ENCODE measurements at regions not wholly inside any gene's neighbourhood (a gene's known extent, or its start where the extent isn't known, plus 50 kb on each side); places are given as distances from the start of the nearest gene placed in this dataset.
A peak's percentile ranks its signal among the peaks of the same experiment; 100 is the strongest.

GRCh38 chr3:30456264-30456663, 150.1 kb upstream of the TGFBR2 start:
- 87% methylated on average over 2 of the region's 2 CpGs for WGBS
- peaks cover 0 to 6% of the 10 kb centered on the region in 2 donors for H3K4me1 ChIP-seq (ENCODE audit: control insufficient read depth in 2 of 2, insufficient read depth in 2 of 2, low read length in 2 of 2)
- peak in 2 of 9 donors; percentile 10 to 32 for DNase-seq (ENCODE audit: low read depth in 6 of 9, low spot score in 9 of 9)
- no peaks in the 10 kb centered on the region for H3K36me3 ChIP-seq (ENCODE audit: control insufficient read depth in 2 of 2, insufficient read depth in 2 of 2, low read length in 1 of 2)
- no peak overlapping the region for H3K4me3 ChIP-seq (ENCODE audit: low read length in 2 of 2)
- peaks cover 0 to 4% of the 10 kb centered on the region in 2 donors for H3K9me3 ChIP-seq (ENCODE audit: control insufficient read depth in 2 of 2, insufficient read depth in 1 of 2, low read length in 1 of 2)
- H3K27ac ChIP-seq (ENCODE audit: low read depth in 1 of 2, low read length in 1 of 2), result peak overlapping the region in 1 of 2 donors; percentile 27
- no peaks in the 10 kb centered on the region for H3K27me3 ChIP-seq (ENCODE audit: control insufficient read depth in 2 of 2, insufficient read depth in 1 of 2, low read length in 1 of 2)

GRCh38 chr3:30457081-30457480, 149.3 kb upstream of the TGFBR2 start:
- H3K36me3 ChIP-seq (ENCODE audit: control insufficient read depth in 2 of 2, insufficient read depth in 2 of 2, low read length in 1 of 2), result no peaks in the 10 kb centered on the region
- H3K27ac ChIP-seq (ENCODE audit: low read depth in 1 of 2, low read length in 1 of 2), result no peak overlapping the region

DNA sequence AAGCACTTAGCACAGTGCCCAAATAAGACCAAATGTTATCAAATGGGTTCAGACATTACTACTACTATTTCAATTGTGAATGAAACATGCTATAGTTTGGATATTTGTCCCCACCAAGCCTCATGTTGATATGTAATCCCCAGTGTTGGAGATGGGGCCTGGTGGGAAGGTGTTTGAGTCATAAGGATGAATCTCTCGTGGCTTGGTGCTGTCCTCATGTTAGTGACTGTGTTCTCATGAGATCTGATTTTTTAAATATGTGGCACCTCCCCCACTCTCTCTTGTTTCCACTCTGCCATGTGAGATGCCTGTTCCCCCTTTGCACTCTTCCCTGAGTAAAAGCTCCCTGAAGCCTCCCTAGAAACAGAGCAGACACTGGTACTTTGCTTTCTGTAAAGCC, 148.7 kb upstream of the TGFBR2 start:
- no peaks in the 10 kb centered on the region for H3K36me3 ChIP-seq (ENCODE audit: control insufficient read depth in 2 of 2, insufficient read depth in 2 of 2, low read length in 1 of 2)
- no peaks in the 10 kb centered on the region for H3K27me3 ChIP-seq (ENCODE audit: control insufficient read depth in 2 of 2, insufficient read depth in 1 of 2, low read length in 1 of 2)
- peaks cover 0 to 4% of the 10 kb centered on the region in 2 donors for H3K9me3 ChIP-seq (ENCODE audit: control insufficient read depth in 2 of 2, insufficient read depth in 1 of 2, low read length in 1 of 2)
- no peak overlapping the region for H3K4me3 ChIP-seq (ENCODE audit: low read length in 2 of 2)
- DNase-seq (ENCODE audit: low read depth in 6 of 9, low spot score in 9 of 9), result no peak
- 89% methylated on average over 1 of the region's 1 CpG for WGBS
- H3K27ac ChIP-seq (ENCODE audit: low read depth in 1 of 2, low read length in 1 of 2), result no peak overlapping the region
- H3K4me1 ChIP-seq (ENCODE audit: control insufficient read depth in 2 of 2, insufficient read depth in 2 of 2, low read length in 2 of 2), result peaks cover 0 to 6% of the 10 kb centered on the region in 2 donors

More at GRCh38 chr3:30457081-30457480, 149.3 kb upstream of the TGFBR2 start:
- Histone ChIP-seq H3K27me3 (ENCODE audit: control insufficient read depth in 2 of 2, insufficient read depth in 1 of 2, low read length in 1 of 2) (no peaks in the 10 kb centered on the region), H3K9me3 (ENCODE audit: control insufficient read depth in 2 of 2, insufficient read depth in 1 of 2, low read length in 1 of 2) (peaks cover 0 to 4% of the 10 kb centered on the region in 2 donors), H3K4me3 (ENCODE audit: low read length in 2 of 2) (no peak overlapping the region), H3K4me1 (ENCODE audit: control insufficient read depth in 2 of 2, insufficient read depth in 2 of 2, low read length in 2 of 2) (peaks cover 0 to 6% of the 10 kb centered on the region in 2 donors)
- 97% methylated on average over 1 of the region's 1 CpG for WGBS
- DNase-seq (ENCODE audit: low read depth in 6 of 9, low spot score in 9 of 9), result no peak

- peak in 4 of 9 donors; percentile 17 to 56 (median 26) for DNase-seq (ENCODE audit: low read depth in 6 of 9, low spot score in 9 of 9)
- 94% methylated on average over 1 of the region's 1 CpG for WGBS
- H3K27me3 ChIP-seq (ENCODE audit: control insufficient read depth in 2 of 2, insufficient read depth in 1 of 2, low read length in 1 of 2), result no peaks in the 10 kb centered on the region
- peaks cover 0 to 4% of the 10 kb centered on the region in 2 donors for H3K9me3 ChIP-seq (ENCODE audit: control insufficient read depth in 2 of 2, insufficient read depth in 1 of 2, low read length in 1 of 2)
- no peaks in the 10 kb centered on the region for H3K36me3 ChIP-seq (ENCODE audit: control insufficient read depth in 2 of 2, insufficient read depth in 2 of 2, low read length in 1 of 2)
- no peak overlapping the region for H3K4me3 ChIP-seq (ENCODE audit: low read length in 2 of 2)
- no peak overlapping the region for H3K27ac ChIP-seq (ENCODE audit: low read depth in 1 of 2, low read length in 1 of 2)
- peaks cover 0 to 6% of the 10 kb centered on the region in 2 donors for H3K4me1 ChIP-seq (ENCODE audit: control insufficient read depth in 2 of 2, insufficient read depth in 2 of 2, low read length in 2 of 2)
Measured at GRCh38 chr3:30458376-30459171, 147.8 kb upstream of the TGFBR2 start.

GRCh38 chr3:30461311-30461710, 145.1 kb upstream of the TGFBR2 start:
- no peak for DNase-seq (ENCODE audit: low read depth in 6 of 9, low spot score in 9 of 9)
- Histone ChIP-seq H3K27ac (ENCODE audit: low read depth in 1 of 2, low read length in 1 of 2) (no peak overlapping the region), H3K4me3 (ENCODE audit: low read length in 2 of 2) (no peak overlapping the region), H3K36me3 (ENCODE audit: control insufficient read depth in 2 of 2, insufficient read depth in 2 of 2, low read length in 1 of 2) (no peaks in the 10 kb centered on the region), H3K4me1 (ENCODE audit: control insufficient read depth in 2 of 2, insufficient read depth in 2 of 2, low read length in 2 of 2) (peaks cover 0 to 6% of the 10 kb centered on the region in 2 donors), H3K9me3 (ENCODE audit: control insufficient read depth in 2 of 2, insufficient read depth in 1 of 2, low read length in 1 of 2) (peaks cover 0 to 4% of the 10 kb centered on the region in 2 donors), H3K27me3 (ENCODE audit: control insufficient read depth in 2 of 2, insufficient read depth in 1 of 2, low read length in 1 of 2) (no peaks in the 10 kb centered on the region)
- 95% methylated on average over 2 of the region's 2 CpGs for WGBS

- peaks cover 0 to 4% of the 10 kb centered on the region in 2 donors for H3K9me3 ChIP-seq (ENCODE audit: control insufficient read depth in 2 of 2, insufficient read depth in 1 of 2, low read length in 1 of 2)
- no peak overlapping the region for H3K27ac ChIP-seq (ENCODE audit: low read depth in 1 of 2, low read length in 1 of 2)
- H3K36me3 ChIP-seq (ENCODE audit: control insufficient read depth in 2 of 2, insufficient read depth in 2 of 2, low read length in 1 of 2), result no peaks in the 10 kb centered on the region
- peaks cover 0 to 6% of the 10 kb centered on the region in 2 donors for H3K4me1 ChIP-seq (ENCODE audit: control insufficient read depth in 2 of 2, insufficient read depth in 2 of 2, low read length in 2 of 2)
- no peak overlapping the region for H3K4me3 ChIP-seq (ENCODE audit: low read length in 2 of 2)
- DNase-seq (ENCODE audit: low read depth in 6 of 9, low spot score in 9 of 9), result no peak
- H3K27me3 ChIP-seq (ENCODE audit: control insufficient read depth in 2 of 2, insufficient read depth in 1 of 2, low read length in 1 of 2), result no peaks in the 10 kb centered on the region
- WGBS, result 96% methylated on average over 2 of the region's 2 CpGs
Measured at GRCh38 chr3:30462721-30463470, 143.5 kb upstream of the TGFBR2 start.

GRCh38 chr3:30464381-30464780, 142.0 kb upstream of the TGFBR2 start:
- H3K27ac ChIP-seq (ENCODE audit: low read depth in 1 of 2, low read length in 1 of 2), result no peak overlapping the region
- H3K36me3 ChIP-seq (ENCODE audit: control insufficient read depth in 2 of 2, insufficient read depth in 2 of 2, low read length in 1 of 2), result no peaks in the 10 kb centered on the region
- no peaks in the 10 kb centered on the region for H3K9me3 ChIP-seq (ENCODE audit: control insufficient read depth in 2 of 2, insufficient read depth in 1 of 2, low read length in 1 of 2)
- no peaks in the 10 kb centered on the region for H3K27me3 ChIP-seq (ENCODE audit: control insufficient read depth in 2 of 2, insufficient read depth in 1 of 2, low read length in 1 of 2)
- no peaks in the 10 kb centered on the region for H3K4me1 ChIP-seq (ENCODE audit: control insufficient read depth in 2 of 2, insufficient read depth in 2 of 2, low read length in 2 of 2)
- no peak overlapping the region for H3K4me3 ChIP-seq (ENCODE audit: low read length in 2 of 2)
- DNase-seq (ENCODE audit: low read depth in 6 of 9, low spot score in 9 of 9), result no peak

GRCh38 chr3:30465454-30465853, 140.9 kb upstream of the TGFBR2 start:
- H3K36me3 ChIP-seq (ENCODE audit: control insufficient read depth in 2 of 2, insufficient read depth in 2 of 2, low read length in 1 of 2), result no peaks in the 10 kb centered on the region
- H3K4me3 ChIP-seq (ENCODE audit: low read length in 2 of 2), result no peak overlapping the region
- no peaks in the 10 kb centered on the region for H3K4me1 ChIP-seq (ENCODE audit: control insufficient read depth in 2 of 2, insufficient read depth in 2 of 2, low read length in 2 of 2)
- WGBS, result 96% methylated on average over 2 of the region's 2 CpGs
- H3K9me3 ChIP-seq (ENCODE audit: control insufficient read depth in 2 of 2, insufficient read depth in 1 of 2, low read length in 1 of 2), result no peaks in the 10 kb centered on the region
- no peak overlapping the region for H3K27ac ChIP-seq (ENCODE audit: low read depth in 1 of 2, low read length in 1 of 2)
- DNase-seq (ENCODE audit: low read depth in 6 of 9, low spot score in 9 of 9), result no peak
- H3K27me3 ChIP-seq (ENCODE audit: control insufficient read depth in 2 of 2, insufficient read depth in 1 of 2, low read length in 1 of 2), result no peaks in the 10 kb centered on the region

- DNase-seq (ENCODE audit: low read depth in 6 of 9, low spot score in 9 of 9), result no peak
Measured at GRCh38 chr3:30467596-30468238, 138.7 kb upstream of the TGFBR2 start.

More at GRCh38 chr3:30467596-30468238, 138.7 kb upstream of the TGFBR2 start:
- 95% methylated on average over 1 of the region's 1 CpG for WGBS
- no peaks in the 10 kb centered on the region for H3K9me3 ChIP-seq (ENCODE audit: control insufficient read depth in 2 of 2, insufficient read depth in 1 of 2, low read length in 1 of 2)
- no peaks in the 10 kb centered on the region for H3K36me3 ChIP-seq (ENCODE audit: control insufficient read depth in 2 of 2, insufficient read depth in 2 of 2, low read length in 1 of 2)
- no peak overlapping the region for H3K4me3 ChIP-seq (ENCODE audit: low read length in 2 of 2)
- H3K27ac ChIP-seq (ENCODE audit: low read depth in 1 of 2, low read length in 1 of 2), result no peak overlapping the region
- no peaks in the 10 kb centered on the region for H3K27me3 ChIP-seq (ENCODE audit: control insufficient read depth in 2 of 2, insufficient read depth in 1 of 2, low read length in 1 of 2)
- H3K4me1 ChIP-seq (ENCODE audit: control insufficient read depth in 2 of 2, insufficient read depth in 2 of 2, low read length in 2 of 2), result peaks cover 3% of the 10 kb centered on the region in 2 donors

All from thymus (tissue), 11 donors.